B cell (primary cell): ENCODE measurements at regions not wholly inside any gene's neighbourhood (a gene's known extent, or its start where the extent isn't known, plus 50 kb on each side); places are given as distances from the start of the nearest gene placed in this dataset.

Source experiments
- EZH2 ChIP-seq: IDR thresholded peaks from 2 replicates; pipeline ENCODE4 v1.6.1; 2012; ENCODE audit warnings: borderline replicate concordance, low read depth, mild to moderate bottlenecking, moderate library complexity, low read length; ENCODE audit not compliant: insufficient read depth, poor library complexity, severe bottlenecking
- TF ChIP-seq, protein P1 (sequence below): fragments of 200-600 bp; IDR thresholded peaks from one replicate; pipeline ENCODE4 v1.8.0; 2022; ENCODE audit warnings: antibody characterized with exemption, mild to moderate bottlenecking

DNA sequence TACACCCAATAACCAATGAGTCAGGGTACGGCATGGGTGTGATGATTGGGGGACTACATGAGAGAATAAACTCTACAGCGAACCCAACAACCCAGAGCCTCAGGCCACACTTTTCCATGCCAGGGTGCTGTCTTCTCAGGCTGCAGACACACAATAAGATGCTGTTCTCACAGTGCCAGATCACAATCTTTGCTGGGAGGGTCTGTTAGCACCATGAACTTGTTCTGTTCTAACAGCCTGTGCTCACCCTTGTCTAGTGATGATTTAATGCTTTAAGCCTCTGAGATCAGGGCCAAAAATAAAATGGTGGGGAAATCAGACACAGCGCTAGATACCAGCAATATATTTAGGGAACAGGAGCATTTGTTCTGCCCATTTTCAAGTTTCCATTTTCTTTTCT lies 621.9 kb upstream of the TBX3 start:
- TF ChIP-seq, protein P1, sequence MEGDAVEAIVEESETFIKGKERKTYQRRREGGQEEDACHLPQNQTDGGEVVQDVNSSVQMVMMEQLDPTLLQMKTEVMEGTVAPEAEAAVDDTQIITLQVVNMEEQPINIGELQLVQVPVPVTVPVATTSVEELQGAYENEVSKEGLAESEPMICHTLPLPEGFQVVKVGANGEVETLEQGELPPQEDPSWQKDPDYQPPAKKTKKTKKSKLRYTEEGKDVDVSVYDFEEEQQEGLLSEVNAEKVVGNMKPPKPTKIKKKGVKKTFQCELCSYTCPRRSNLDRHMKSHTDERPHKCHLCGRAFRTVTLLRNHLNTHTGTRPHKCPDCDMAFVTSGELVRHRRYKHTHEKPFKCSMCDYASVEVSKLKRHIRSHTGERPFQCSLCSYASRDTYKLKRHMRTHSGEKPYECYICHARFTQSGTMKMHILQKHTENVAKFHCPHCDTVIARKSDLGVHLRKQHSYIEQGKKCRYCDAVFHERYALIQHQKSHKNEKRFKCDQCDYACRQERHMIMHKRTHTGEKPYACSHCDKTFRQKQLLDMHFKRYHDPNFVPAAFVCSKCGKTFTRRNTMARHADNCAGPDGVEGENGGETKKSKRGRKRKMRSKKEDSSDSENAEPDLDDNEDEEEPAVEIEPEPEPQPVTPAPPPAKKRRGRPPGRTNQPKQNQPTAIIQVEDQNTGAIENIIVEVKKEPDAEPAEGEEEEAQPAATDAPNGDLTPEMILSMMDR = no peak
- no peak for TF ChIP-seq EZH2
